Raji (cell line): ENCODE measurements at regions not wholly inside any gene's neighbourhood (a gene's known extent, or its start where the extent isn't known, plus 50 kb on each side); places are given as distances from the start of the nearest gene placed in this dataset.

ENCODE experiments used
- POLR2A ChIP-seq: IDR thresholded peaks from 2 replicates; pipeline ENCODE4 v1.6.1; 2011; ENCODE audit warnings: low read depth, low read length, control low read depth; ENCODE audit not compliant: insufficient read depth

GRCh38 chr15:39151545-39151944, 429.3 kb upstream of the THBS1 start:
- TF ChIP-seq POLR2A, result no peak

GRCh38 chr15:39153058-39153714, 427.7 kb upstream of the THBS1 start:
- TF ChIP-seq POLR2A, result no peak

- no peak for TF ChIP-seq POLR2A
These were observed 427.2 kb upstream of the THBS1 start for GRCh38 chr15:39153716-39154115.

GRCh38 chr15:39154227-39154638, 426.6 kb upstream of the THBS1 start:
- no peak for TF ChIP-seq POLR2A

DNA sequence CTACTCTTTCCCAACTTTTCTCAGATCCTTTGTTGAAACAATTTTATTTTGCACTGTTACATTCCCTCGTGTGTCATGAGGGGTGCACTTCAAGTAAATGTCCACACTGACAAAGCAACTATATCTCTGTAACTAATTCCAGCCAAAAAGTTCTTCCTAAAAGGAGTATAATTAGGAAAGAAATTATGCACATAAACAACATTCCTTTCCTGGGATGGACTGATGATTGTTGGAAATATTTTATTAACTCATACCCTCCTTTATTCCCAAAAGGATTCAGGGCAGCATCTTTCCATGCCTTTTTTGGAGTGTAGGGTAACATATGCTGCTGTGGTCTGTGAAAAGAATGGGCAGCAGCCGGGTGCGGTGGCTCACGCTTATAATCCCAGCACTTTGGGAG, 426.1 kb upstream of the THBS1 start:
- no peak for TF ChIP-seq POLR2A

DNA sequence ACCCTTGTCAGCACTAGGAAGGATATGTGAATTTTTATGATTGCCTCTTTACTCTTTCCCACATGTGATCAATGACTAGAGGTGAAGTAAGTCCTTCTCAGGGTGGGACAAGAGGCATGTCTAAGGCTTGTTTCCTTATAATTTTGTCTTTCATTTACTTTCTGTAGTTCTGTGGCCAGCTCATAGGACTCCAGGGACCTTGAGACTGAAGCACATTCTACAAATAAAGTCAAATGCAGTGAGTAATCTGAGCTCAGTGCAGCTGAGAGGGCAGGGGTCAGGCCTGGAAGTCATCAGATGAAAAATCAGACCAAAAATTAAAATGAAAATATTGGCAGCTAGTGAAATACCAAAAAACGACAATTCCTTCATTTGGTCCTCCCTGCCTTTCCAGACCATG, 424.7 kb upstream of the THBS1 start:
- TF ChIP-seq POLR2A, result no peak

DNA sequence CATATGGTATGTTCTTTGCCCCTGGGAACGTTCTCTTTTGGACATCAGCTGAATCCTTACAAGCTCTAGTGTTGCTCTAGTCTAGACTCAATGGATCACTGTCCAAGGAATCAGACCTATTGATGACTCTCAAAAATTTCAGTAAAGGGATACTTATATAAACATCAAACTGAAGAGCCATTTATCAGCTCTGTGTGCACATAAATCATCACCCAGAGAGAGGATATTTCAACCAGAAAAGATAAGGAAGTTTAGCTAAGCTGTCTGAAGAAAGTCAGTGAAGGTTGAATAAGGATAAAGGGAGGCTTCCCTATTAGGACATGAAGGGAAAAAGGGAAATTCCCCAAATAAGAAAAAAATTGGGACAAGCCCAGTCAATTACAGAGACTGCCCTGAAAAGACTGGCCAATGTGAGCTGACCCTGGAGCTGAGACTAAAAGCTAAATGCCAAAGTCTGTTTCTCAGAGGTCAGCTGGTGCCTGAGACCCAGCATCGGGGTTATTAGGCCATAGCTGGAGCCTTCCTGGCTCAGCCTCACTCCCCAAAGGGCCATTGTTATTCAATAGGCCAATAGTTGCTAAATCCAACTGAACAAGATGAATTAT, 424.1 kb upstream of the THBS1 start:
- no peak for TF ChIP-seq POLR2A

- TF ChIP-seq POLR2A, result no peak
These were observed 423.0 kb upstream of the THBS1 start for GRCh38 chr15:39157882-39158281.

- no peak for TF ChIP-seq POLR2A
These were observed 421.0 kb upstream of the THBS1 start for GRCh38 chr15:39159833-39160232.

DNA sequence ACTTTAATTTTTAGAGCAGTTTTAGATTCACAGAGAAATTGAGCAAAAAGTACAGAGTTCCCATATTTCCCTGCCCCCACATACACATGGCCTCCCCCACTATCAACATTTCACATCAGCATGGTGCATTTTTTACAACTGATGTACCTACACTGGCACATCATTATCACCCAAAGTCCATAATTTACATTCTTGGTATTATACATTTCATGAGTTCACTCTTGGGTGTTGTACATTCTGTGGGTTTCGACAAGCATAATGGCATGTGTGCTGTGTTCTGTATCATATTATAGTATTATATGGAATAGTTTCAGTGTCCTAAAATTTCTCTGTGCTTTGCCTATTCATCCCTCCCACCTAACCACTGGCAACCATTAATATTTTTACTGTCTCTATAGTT, 419.8 kb upstream of the THBS1 start:
- TF ChIP-seq POLR2A, result no peak

DNA sequence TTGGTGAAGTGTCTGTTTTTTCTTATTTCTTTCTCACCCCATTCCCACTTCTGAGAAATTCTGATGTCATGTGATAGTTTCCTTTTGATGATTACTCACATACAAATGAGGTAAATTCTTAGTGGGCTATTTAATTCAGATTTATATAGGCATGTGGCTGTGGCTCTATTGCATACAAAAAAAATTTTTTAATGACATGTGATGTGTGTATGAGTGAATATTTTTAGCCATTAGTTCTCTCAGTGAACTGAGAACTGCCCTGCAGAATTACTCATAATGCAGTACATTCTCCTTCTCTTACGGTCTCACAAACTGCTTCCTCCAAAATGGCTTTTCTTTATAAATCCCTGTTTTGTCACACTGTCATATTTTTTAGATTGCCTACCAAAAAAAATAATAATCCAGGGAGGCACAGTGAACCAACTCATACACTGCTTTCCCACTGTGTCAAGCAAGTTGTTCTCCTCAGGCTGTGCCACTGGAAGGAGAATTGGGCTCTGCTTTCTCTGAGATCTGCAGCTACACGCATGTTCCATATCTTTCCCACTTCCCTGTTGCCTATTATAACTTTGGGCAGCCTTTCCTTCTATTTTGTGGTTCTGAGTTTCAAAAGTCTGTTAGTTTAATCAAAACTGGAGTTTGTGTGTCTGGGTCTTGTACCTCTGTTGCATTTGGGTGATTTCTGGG, 415.7 kb upstream of the THBS1 start:
- no peak for TF ChIP-seq POLR2A

GRCh38 chr15:39167164-39168058, 413.5 kb upstream of the THBS1 start:
- no peak for TF ChIP-seq POLR2A

DNA sequence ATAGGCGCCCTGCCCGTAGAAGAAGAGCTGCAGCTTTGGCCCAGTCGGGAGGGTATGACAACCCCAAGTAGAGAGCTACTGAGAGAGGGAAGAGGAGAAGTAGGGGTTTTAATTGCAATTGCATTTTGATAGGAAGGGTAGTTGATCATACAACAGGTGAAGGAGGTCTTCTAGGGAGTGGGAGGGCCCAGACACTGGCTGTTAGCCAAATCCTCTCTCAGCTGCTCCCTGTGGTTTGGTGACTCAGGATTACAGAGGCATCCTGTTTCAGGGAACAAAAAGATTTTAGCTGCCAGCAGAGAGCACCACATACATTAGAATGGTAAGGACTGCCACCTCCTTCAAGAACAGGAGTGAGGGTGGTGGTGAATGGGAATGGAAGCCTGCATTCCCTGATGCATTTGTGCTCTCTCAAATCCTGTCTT, 408.9 kb upstream of the THBS1 start:
- TF ChIP-seq POLR2A, result no peak

DNA sequence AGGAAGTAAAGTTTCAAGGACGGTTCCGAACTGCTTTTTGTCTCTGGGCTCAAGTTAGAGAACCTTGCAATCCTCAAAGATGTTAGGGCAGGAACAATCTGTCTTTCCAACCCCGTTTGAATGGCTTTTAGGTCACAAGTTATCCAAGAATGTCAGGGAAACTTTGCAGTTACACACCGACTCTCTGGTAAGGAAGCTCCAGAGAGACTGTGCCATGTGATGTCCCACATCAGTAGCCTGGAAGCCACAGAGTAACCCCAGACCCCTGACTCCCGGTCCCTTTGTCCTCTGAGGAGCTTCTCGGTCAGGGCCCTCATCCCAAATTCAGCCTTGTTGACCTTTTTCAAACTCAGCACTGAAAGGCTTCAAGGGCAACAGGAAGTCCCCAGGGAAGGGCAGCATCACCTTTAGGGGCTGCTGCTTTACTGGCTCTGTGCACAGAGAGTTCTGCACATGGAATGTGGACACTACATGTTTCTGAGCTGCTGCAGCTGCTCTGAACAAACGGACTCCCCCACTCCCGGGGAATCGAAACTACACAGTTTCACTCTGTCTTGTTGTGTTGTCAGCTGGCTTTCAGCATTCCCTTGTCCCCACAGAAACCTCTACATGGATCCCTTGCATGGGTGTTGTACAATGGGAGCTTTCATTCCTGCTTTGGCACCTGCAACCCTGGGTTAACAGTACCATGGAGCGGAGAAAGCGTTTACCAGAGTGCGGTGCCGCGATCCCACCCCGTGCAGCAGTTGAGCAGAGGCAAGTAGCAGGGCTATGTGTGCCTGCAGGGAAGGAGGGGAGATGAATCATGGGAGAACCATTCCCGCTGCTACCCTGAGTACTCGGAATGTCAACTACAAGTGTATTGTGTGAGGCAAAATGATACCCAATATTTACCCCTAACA, 408.2 kb upstream of the THBS1 start:
- no peak for TF ChIP-seq POLR2A

GRCh38 chr15:39173426-39173825, 407.5 kb upstream of the THBS1 start:
- no peak for TF ChIP-seq POLR2A

DNA sequence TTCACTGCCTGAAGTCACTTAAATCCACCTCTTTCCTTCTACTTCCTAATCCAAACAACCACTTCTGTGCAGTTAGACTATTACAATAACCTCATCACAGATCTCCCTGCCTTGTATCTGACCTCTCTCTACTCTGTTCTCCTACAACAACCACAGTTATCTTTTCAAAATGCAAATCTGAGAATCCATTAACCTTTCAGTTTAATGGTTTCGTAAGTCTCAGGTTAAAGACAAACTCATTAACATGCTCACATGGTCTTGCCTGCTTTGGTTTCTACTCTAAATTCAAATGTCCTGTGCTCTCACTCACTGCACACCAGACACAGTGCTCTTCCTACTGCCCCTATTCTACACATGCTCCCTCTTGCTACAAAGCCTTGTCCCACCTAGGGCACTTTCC, 406.5 kb upstream of the THBS1 start:
- no peak for TF ChIP-seq POLR2A
